ENCODE measurements at regions not wholly inside any gene's neighbourhood (a gene's known extent, or its start where the extent isn't known, plus 50 kb on each side); places are given as distances from the start of the nearest gene placed in this dataset.
"Not testable (repeated sequence)": the region's sequence is repeated elsewhere in the genome, so short reads cannot be mapped to it uniquely, and the experiment has no call there.

DNA sequence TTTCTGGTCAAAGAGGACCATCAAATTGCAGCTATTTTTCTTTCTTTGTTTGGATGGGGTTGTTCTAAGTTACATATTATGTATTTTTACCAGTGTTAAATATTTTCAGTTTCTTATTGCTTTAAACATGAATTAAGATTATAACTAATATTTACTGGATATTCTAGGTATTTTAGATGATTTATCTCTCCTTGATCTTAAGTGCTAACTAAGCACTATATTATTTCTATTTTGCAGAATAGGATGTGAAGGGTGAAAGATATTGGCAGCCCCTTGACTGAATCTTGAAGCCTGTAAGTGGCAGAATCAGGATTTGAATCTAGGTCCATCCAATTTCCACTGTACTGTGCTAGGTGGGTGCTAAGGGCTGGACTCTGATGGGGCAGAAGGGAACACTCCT, 307.3 kb upstream of the CCL2 start:
- H3K27me3 Mint-ChIP-seq: peaks cover 49% of the 10 kb centered on the region
- ATAC-seq (no peak), DNase-seq (no peak)
- H3K4me1 Mint-ChIP-seq: peaks cover 7% of the 10 kb centered on the region
- peaks cover 2% of the 10 kb centered on the region for H3K36me3 Mint-ChIP-seq (ENCODE audit: low read depth)
- H3K9me3 ChIP-seq (ENCODE audit: control insufficient read depth, low read length, poor library complexity, severe bottlenecking): no peaks in the 10 kb centered on the region
- no peak overlapping the region for H3K27ac Mint-ChIP-seq
- H3K4me3 Mint-ChIP-seq: no peak overlapping the region

DNA sequence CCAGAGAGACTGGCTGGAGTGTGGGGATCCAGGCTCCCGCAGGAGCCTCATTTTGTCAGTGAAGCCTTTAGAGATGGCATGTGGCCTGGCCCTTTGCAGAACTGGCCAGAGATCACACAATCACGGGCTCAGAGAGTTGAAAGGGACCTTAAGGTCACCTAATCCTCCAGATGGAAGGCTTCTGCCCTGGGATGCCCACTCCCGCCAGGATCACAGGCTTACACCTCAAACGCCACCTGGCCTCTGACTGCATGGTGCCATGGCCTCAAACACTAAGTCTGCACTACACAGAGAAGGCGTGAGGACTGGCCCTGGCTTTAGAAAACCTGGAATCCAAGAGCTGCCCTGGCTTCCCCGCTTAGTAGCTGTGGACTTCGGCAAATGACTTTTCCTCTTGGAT, 306.8 kb upstream of the CCL2 start:
- ATAC-seq (no peak), DNase-seq (no peak)
- Mint-ChIP-seq H3K36me3 (ENCODE audit: low read depth) (peaks cover 2% of the 10 kb centered on the region), H3K4me1 (peaks cover 7% of the 10 kb centered on the region), H3K4me3 (no peak overlapping the region), H3K27me3 (peaks cover 44% of the 10 kb centered on the region), H3K27ac (no peak overlapping the region)
- no peaks in the 10 kb centered on the region for H3K9me3 ChIP-seq (ENCODE audit: control insufficient read depth, low read length, poor library complexity, severe bottlenecking)

DNA sequence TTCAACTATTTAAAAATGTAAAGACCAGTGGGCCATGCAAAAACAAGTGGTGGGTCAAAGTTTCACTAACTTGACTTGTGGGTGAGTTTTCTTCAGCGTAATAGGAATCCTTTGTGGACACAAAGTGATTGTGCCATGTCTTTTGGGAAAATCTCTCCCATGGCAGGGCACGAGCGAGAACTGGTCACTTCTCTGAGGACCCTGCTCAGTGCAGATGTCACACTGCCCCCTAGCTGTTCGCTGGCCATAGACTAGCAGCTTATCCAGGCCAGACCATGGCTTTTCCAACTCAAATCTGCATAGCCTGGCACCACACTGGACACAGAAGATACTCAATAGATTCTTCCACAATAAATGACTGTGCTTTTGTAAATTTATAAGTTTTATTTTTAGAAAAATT, 306.0 kb upstream of the CCL2 start:
- H3K36me3 Mint-ChIP-seq (ENCODE audit: low read depth): peaks cover 2% of the 10 kb centered on the region
- H3K27me3 Mint-ChIP-seq: peaks cover 41% of the 10 kb centered on the region
- ATAC-seq (no peak), DNase-seq (no peak)
- peaks cover 6% of the 10 kb centered on the region for H3K4me1 Mint-ChIP-seq
- no peak overlapping the region for H3K4me3 Mint-ChIP-seq
- H3K9me3 ChIP-seq (ENCODE audit: control insufficient read depth, low read length, poor library complexity, severe bottlenecking): no peaks in the 10 kb centered on the region
- no peak overlapping the region for H3K27ac Mint-ChIP-seq

DNA sequence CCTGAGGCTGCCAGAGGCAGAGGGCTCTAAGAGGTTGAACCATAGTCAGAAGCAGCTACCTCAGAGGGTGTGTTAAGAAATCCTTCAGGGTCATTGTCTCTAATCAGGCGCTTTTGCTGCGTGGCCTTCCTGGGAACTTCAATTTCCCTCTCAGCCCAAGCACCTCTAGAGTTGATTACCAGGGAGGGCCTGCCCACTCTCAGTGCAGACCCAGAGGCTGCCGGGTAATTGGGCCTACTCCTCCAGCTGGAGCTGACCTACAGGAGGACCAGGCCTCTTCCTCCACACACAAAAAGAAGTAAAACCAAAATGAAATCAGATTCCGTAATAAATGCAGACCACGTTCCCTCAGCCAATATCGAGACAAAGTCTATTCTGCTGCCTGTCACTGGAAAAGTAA, 305.0 kb upstream of the CCL2 start:
- ATAC-seq (no peak), DNase-seq (no peak)
- no peaks in the 10 kb centered on the region for H3K9me3 ChIP-seq (ENCODE audit: control insufficient read depth, low read length, poor library complexity, severe bottlenecking)
- Mint-ChIP-seq H3K36me3 (ENCODE audit: low read depth) (no peaks in the 10 kb centered on the region), H3K27ac (no peak overlapping the region), H3K27me3 (peaks cover 32% of the 10 kb centered on the region), H3K4me3 (no peak overlapping the region), H3K4me1 (peaks cover 3% of the 10 kb centered on the region)

DNA sequence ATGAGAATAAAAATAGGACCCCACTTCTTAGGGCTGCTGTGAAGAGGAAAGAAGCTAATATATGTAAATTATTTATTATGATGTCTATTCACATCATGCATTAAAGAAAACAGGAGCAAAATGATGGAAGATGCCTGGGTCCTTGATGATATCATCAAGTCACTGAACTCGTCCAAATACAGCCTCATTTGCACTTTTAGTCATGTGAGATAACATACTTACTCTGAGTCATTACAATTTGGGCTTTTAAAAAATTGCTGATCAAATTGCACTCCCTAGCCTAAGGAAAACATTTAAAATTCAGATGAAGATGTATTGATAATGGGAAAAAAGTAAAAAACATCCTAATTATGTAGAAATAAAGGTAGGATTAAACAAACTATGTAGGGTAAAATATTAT, 302.7 kb upstream of the CCL2 start:
- H3K4me3 Mint-ChIP-seq: no peak overlapping the region
- DNase-seq: no peak
- H3K27me3 Mint-ChIP-seq: peaks cover 26% of the 10 kb centered on the region
- H3K36me3 Mint-ChIP-seq (ENCODE audit: low read depth): no peaks in the 10 kb centered on the region
- ATAC-seq: no peak
- H3K27ac Mint-ChIP-seq: no peak overlapping the region
- peaks cover 3% of the 10 kb centered on the region for H3K4me1 Mint-ChIP-seq
- H3K9me3 ChIP-seq (ENCODE audit: control insufficient read depth, low read length, poor library complexity, severe bottlenecking): no peaks in the 10 kb centered on the region

DNA sequence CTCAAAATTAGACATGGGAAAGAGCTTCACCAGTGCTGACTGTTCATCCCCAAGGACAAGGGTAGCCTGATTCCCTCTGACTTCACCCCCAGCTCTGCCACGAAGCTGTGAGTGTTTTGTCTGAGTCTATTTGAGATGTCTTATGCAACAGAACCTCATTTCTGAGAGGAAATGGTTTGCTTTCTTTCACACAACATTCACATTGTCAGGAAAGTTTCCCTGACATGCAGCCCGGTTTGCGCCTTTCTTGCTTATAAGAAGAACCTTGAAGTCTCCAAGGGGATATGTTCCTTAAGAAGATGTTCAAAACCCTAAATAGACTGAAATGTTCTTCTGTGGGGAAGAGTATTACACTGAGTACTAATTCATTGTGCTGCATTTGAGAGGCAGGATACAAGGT, 300.5 kb upstream of the CCL2 start:
- no peak overlapping the region for H3K27ac Mint-ChIP-seq
- H3K4me3 Mint-ChIP-seq: no peak overlapping the region
- H3K27me3 Mint-ChIP-seq: peaks cover 26% of the 10 kb centered on the region
- no peak for ATAC-seq
- H3K36me3 Mint-ChIP-seq (ENCODE audit: low read depth): no peaks in the 10 kb centered on the region
- DNase-seq: no peak
- no peaks in the 10 kb centered on the region for H3K9me3 ChIP-seq (ENCODE audit: control insufficient read depth, low read length, poor library complexity, severe bottlenecking)
- H3K4me1 Mint-ChIP-seq: no peaks in the 10 kb centered on the region

DNA sequence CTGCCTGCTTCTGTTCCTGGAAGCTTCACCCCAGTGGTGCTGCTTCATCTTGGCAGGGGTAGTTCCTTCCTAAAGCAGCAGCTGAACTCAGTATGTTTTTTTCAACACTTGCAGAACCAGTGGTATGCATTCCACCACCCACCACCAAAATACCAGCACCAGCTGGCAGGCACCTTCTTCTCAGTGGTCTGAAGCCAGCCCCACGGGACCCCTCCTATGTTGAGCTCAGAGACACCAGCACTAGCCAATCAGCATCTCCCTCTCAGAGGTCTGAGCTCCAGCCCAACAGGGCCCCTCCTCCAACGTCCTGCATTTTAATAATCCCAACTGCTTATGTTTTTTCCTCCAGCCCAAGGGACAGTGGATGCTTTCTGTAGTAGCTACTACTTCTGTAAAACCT, 299.6 kb upstream of the CCL2 start:
- H3K4me1 Mint-ChIP-seq: no peaks in the 10 kb centered on the region
- no peak for DNase-seq

DNA sequence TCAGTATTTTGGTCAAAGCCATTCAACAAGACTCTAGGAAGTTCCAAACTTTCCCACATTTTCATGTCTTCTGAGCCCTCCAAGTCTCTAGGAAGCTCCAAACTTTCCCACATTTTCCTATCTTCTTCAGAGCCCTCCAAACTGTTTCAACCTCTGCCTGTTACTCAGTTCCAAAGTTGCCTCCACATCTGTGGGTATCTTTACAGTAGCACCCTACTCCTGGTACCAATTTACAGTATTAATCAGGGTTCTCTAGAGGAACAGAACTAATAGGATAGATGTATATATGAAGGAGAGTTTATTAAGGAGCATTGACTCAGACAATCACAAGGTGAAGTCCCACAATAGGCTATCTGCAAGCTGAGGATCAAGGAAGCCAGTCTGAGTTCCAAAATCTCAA, 296.0 kb upstream of the CCL2 start:
- peaks cover 30% of the 10 kb centered on the region for H3K27me3 Mint-ChIP-seq
- H3K4me3 Mint-ChIP-seq; H3K9me3 ChIP-seq (ENCODE audit: control insufficient read depth, low read length, poor library complexity, severe bottlenecking); H3K4me1 Mint-ChIP-seq; H3K36me3 Mint-ChIP-seq (ENCODE audit: low read depth); ATAC-seq; DNase-seq; H3K27ac Mint-ChIP-seq: not testable (repeated sequence)

More for the DNA sequence above, 299.6 kb upstream of the CCL2 start:
- no peak overlapping the region for H3K4me3 Mint-ChIP-seq
- H3K27me3 Mint-ChIP-seq: peaks cover 19% of the 10 kb centered on the region
- H3K27ac Mint-ChIP-seq: no peak overlapping the region
- no peaks in the 10 kb centered on the region for H3K9me3 ChIP-seq (ENCODE audit: control insufficient read depth, low read length, poor library complexity, severe bottlenecking)
- no peak for ATAC-seq
- H3K36me3 Mint-ChIP-seq (ENCODE audit: low read depth): no peaks in the 10 kb centered on the region

DNA sequence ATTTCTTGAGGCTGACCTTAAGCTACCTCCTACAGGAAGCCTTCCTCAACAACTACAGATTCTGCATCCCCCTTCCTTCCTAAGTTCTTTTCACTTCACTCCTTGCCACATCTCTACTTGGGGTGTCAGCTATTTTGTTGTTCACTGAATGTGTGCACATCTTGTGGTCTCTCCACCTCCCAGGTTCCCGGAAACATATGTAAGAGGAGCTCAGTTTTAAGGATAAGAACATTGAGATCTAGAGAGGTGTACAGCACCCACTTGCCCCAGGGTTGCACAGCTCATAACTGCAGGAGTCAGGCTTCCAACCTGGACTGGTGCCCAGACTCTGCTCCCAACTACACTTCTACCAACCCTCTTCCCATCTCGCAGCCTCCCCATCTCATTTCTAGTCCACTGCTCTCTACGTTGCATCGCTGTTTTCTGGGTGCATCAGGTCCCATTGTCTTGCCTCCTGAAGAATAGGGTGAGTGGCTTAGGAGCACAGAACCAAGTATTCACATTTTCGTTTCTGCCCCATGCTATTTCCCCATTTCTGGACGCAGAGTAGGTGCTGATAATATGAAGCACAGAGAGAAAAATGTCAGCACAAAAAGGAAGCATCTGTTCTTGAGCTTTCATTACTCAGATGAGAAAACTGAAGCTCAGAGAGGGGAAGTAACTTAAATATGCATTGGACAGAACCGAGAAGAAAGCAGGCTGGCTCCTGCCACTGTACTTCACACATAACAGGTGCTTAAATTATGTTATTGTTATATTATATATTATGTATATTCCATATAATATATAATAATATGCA, 292.0 kb upstream of the CCL2 start:
- H3K9me3 ChIP-seq (ENCODE audit: control insufficient read depth, low read length, poor library complexity, severe bottlenecking): no peaks in the 10 kb centered on the region
- H3K27me3 Mint-ChIP-seq: peaks cover 17% of the 10 kb centered on the region
- ATAC-seq (no peak), DNase-seq (no peak)
- H3K4me3 Mint-ChIP-seq: peak overlapping the region; percentile 55
- peaks cover 11% of the 10 kb centered on the region for H3K4me1 Mint-ChIP-seq
- H3K36me3 Mint-ChIP-seq (ENCODE audit: low read depth): peaks cover 2% of the 10 kb centered on the region
- H3K27ac Mint-ChIP-seq: peak overlapping the region; percentile 30

DNA sequence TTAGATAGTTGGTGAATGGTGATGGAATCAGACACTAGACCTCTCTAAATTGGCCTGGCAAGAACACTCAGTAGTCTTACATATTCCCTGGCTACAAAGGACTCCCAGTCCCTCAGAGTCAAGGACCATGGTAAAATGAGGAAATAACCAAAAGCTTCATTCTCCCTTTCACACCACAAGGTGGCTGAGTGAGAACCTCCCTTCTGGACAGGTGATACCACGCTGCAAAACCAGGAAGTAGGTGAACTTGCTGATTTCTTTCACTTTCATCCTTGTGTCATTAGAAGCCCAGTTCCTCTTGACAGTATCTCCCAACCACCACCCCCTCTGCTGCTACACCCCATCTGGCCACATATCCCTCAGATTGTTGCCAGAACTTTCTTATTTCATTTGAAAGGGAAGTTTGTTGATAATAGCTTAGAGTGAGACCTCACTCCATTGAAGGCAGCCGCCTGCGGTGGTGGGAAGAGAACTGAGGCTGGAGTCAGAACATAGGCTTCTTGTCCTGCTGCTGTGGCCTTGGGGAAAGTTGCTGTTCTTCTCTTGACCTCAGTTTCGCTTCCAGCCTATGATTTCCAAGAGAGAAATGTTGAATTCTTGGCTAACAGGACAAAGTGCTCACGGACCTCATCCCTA, 290.6 kb upstream of the CCL2 start:
- H3K9me3 ChIP-seq (ENCODE audit: control insufficient read depth, low read length, poor library complexity, severe bottlenecking): no peaks in the 10 kb centered on the region
- no peak for DNase-seq
- H3K27ac Mint-ChIP-seq: no peak overlapping the region
- ATAC-seq: peak; percentile 72
- H3K36me3 Mint-ChIP-seq (ENCODE audit: low read depth): peaks cover 2% of the 10 kb centered on the region
- H3K4me3 Mint-ChIP-seq: peak overlapping the region; percentile 51
- H3K4me1 Mint-ChIP-seq: peaks cover 25% of the 10 kb centered on the region
- peaks cover 17% of the 10 kb centered on the region for H3K27me3 Mint-ChIP-seq

DNA sequence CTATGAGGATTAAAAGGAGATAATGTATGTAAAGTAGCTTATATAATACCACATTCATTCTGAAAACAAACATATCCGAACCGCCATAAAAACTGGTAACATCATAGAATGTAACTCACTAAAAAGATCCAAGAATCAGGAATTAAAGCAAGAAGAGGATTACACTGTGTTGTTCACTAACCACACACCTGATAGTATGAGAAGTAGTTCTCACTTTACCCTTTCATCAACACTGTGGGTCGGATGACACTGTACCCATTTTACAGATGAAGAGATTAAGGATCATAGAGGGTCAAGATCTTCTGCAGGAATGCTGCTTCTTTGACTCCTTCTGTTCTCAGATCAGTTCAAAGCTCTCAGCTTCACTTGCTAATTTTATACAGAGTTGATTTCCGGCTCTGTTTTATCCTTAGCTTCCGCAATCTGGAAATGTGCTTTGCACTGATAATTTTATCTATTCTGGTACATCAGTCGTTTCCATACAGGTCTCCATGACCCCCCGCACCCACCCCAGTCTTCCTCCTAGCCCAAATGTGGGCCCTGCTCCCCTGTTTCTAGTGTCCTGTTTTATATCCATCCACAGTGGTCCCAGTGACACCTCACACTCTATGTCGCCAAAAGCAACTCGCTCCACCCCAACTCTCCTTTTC, 288.6 kb upstream of the CCL2 start:
- no peaks in the 10 kb centered on the region for H3K36me3 Mint-ChIP-seq (ENCODE audit: low read depth)
- no peak for DNase-seq
- H3K27me3 Mint-ChIP-seq: peaks cover 13% of the 10 kb centered on the region
- no peaks in the 10 kb centered on the region for H3K9me3 ChIP-seq (ENCODE audit: control insufficient read depth, low read length, poor library complexity, severe bottlenecking)
- no peak overlapping the region for H3K27ac Mint-ChIP-seq
- no peak overlapping the region for H3K4me3 Mint-ChIP-seq
- no peak for ATAC-seq
- H3K4me1 Mint-ChIP-seq: peaks cover 25% of the 10 kb centered on the region

DNA sequence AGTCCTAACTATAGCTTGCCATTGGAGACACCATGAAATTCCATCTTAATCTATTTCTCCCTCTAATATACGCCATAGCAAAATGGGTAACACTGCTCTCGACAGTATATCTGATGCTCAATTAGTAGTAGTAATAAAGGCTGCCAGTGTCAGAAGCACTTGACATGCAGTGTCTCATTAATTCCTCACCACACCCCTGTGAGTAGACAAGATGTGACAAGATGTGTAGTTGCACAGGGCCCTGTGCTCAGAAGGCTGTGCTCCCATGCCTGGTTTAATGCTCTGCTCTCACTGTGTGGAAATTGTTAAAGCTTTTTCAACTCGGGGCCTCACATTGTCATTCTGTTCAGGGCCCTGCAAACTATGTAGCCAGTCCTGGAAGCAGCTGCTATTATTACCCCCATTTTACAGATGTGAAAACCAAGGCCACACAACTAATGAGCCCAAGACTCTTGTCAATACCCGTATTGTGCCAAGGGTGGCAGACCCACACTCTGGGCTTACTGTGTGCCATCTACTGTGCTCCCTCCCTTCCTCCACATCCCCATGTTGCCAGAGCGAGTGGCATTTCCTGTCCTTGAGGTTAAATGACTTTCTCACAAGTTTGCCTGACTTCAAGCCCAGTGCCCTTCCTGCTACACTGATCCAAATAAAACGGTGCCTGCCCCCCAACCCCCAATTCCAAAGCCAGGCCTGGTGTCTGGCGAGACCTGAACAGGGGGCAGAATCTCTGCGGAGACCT, 287.3 kb upstream of the CCL2 start:
- Mint-ChIP-seq H3K27ac (peak overlapping the region; percentile 45), H3K27me3 (peaks cover 6% of the 10 kb centered on the region), H3K4me1 (peaks cover 25% of the 10 kb centered on the region), H3K4me3 (peak overlapping the region; percentile 19), H3K36me3 (ENCODE audit: low read depth) (no peaks in the 10 kb centered on the region)
- no peaks in the 10 kb centered on the region for H3K9me3 ChIP-seq (ENCODE audit: control insufficient read depth, low read length, poor library complexity, severe bottlenecking)
- DNase-seq (no peak), ATAC-seq (no peak)

DNA sequence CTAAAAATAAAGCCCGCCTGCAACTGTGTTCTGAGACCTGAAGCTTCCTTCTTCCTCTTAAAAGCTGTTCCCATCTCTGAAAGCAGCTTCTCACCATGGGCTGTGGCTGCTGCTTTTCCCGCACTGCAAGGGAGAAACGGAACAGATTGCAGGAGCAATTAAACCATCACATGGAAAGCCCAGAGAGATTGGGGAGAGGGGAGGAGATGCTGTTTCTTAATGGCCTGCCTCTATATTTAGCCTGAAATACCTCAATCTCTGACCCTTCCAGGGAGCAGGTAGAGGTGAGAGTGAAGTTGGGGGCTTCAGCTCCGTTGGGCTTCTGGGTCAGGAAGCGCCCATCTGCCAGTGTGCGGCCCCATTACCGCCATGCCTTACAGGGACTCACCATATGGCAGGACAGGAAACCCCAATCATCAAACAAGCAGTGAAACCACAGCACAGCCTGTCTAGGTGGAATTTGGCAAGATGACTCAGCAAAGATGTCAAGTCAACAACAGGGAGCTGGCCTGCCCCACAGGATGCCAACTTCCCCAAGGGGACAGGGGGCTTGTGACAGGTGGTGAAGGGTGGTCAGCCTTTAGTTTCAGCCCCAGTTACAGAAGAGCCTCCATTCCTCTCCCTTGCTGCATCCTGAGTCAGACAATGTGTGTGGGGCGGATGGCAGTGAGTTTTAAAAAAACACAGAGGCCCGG, 286.6 kb upstream of the CCL2 start:
- H3K27ac Mint-ChIP-seq: peak overlapping the region; percentile 45
- peak overlapping the region; percentile 19 for H3K4me3 Mint-ChIP-seq
- DNase-seq: no peak

More for the DNA sequence above, 286.6 kb upstream of the CCL2 start:
- no peaks in the 10 kb centered on the region for H3K9me3 ChIP-seq (ENCODE audit: control insufficient read depth, low read length, poor library complexity, severe bottlenecking)
- no peaks in the 10 kb centered on the region for H3K27me3 Mint-ChIP-seq
- no peaks in the 10 kb centered on the region for H3K36me3 Mint-ChIP-seq (ENCODE audit: low read depth)
- peaks cover 25% of the 10 kb centered on the region for H3K4me1 Mint-ChIP-seq
- peak; percentile 40 for ATAC-seq
